Endothelial cell of umbilical vein (primary cell): ENCODE measurements at regions not wholly inside any gene's neighbourhood (a gene's known extent, or its start where the extent isn't known, plus 50 kb on each side); places are given as distances from the start of the nearest gene placed in this dataset.

Source experiments
- BruUV-seq: library from RNA; stranded (reverse); fragments of 400-500 nt; replicated peaks from 2 replicates; lab custom pipeline; 2021; lab: Mats Ljungman, UMichigan
- CTCF ChIA-PET: fragments of 300-600, 350-600 bp; sonication (Branson Sonifier 250); formaldehyde crosslinking; loops from one replicate; lab custom pipeline; 2021; ENCODE audit warnings: antibody characterized with exemption, inconsistent platforms; lab: Charles Lee
- POLR2A ChIA-PET: fragments of 300-600, 350-600 bp; sonication (Branson Sonifier 250); formaldehyde crosslinking; loops from one replicate; lab custom pipeline; 2021; ENCODE audit warnings: antibody characterized with exemption, inconsistent platforms; lab: Charles Lee
- DNase-seq: peaks from one replicate; pipeline ENCODE4 v3.0.0-alpha.2; 2011; ENCODE audit warnings: low read depth, low spot score
- FAIRE-seq: peaks from 2 replicates; lab custom pipeline; 2011; peaks lifted over from hg19 to GRCh38; lab: Jason Lieb, UNC
- H2AFZ ChIP-seq: 2 replicates; pipeline ENCODE4 v1.6.0; 2012; ENCODE audit warnings: low read depth, low read length, control low read depth, inconsistent platforms
- H3K27ac ChIP-seq: 2 replicates; pipeline ENCODE4 v1.5.1; 2011; ENCODE audit warnings: low read depth, mild to moderate bottlenecking, control low read depth, low read length, moderate library complexity; ENCODE audit not compliant: insufficient read depth
- H3K27me3 ChIP-seq, 2 experiments: 2 replicates each; pipeline versions ENCODE4 v1.6.0 to v1.6.1; 2011; ENCODE audit warnings: low read length in 2 of 2, mixed read lengths in 1 of 2; ENCODE audit not compliant: control insufficient read depth in 2 of 2, insufficient read depth in 2 of 2
- H3K36me3 ChIP-seq, 2 experiments: 2 replicates in 1 of 2; 3 replicates in 1 of 2; pipeline ENCODE4 v1.5.1; 2011; ENCODE audit warnings: low read length in 2 of 2, mild to moderate bottlenecking in 1 of 2, moderate library complexity in 1 of 2; ENCODE audit not compliant: control insufficient read depth in 2 of 2, insufficient read depth in 2 of 2; ENCODE audit errors: extremely low read depth in 1 of 2
- H3K4me1 ChIP-seq: 3 replicates; pipeline ENCODE4 v1.5.1; 2011; ENCODE audit warnings: mild to moderate bottlenecking, low read length; ENCODE audit not compliant: control insufficient read depth, insufficient read depth; ENCODE audit errors: extremely low read depth
- H3K4me2 ChIP-seq: 2 replicates; pipeline ENCODE4 v1.6.1; 2011; ENCODE audit warnings: low read length, control low read depth, mixed read lengths; ENCODE audit not compliant: insufficient read depth
- H3K4me3 ChIP-seq, 3 experiments: fragments of 200-600 bp in 1 of 3; sonication (generic), shearing (Covaris generic) in 1 of 3; replicated peaks in 1 of 3; 2 replicates each; pipeline ENCODE4 v1.5.1; 2011 to 2016; ENCODE audit warnings: control low read depth in 3 of 3, low read length in 3 of 3, mild to moderate bottlenecking in 2 of 3, inconsistent platforms in 1 of 3, low read depth in 1 of 3, moderate library complexity in 1 of 3; ENCODE audit not compliant: insufficient read depth in 1 of 3
- H3K79me2 ChIP-seq: 2 replicates; pipeline ENCODE4 v1.6.0; 2012; ENCODE audit warnings: low read length, inconsistent platforms; ENCODE audit not compliant: control insufficient read depth, insufficient read depth
- H3K9ac ChIP-seq: replicated peaks from 2 replicates; pipeline ENCODE3; 2011; ENCODE audit warnings: low read length, control low read depth; ENCODE audit not compliant: insufficient read depth; ENCODE audit errors: extremely low read depth
- H3K9me1 ChIP-seq: replicated peaks from 3 replicates; pipeline ENCODE4 v1.6.0; 2011; ENCODE audit warnings: mild to moderate bottlenecking, low read length; ENCODE audit not compliant: control insufficient read depth, insufficient read depth; ENCODE audit errors: extremely low read depth
- H3K9me3 ChIP-seq: replicated peaks from 2 replicates; pipeline ENCODE4 v1.5.1; 2012; ENCODE audit warnings: low read length, inconsistent platforms; ENCODE audit not compliant: control insufficient read depth, insufficient read depth
- H4K20me1 ChIP-seq: replicated peaks from 2 replicates; pipeline ENCODE3; 2011; ENCODE audit warnings: mild to moderate bottlenecking, low read length; ENCODE audit not compliant: control insufficient read depth, insufficient read depth; ENCODE audit errors: extremely low read depth
- EZH2 ChIP-seq: IDR thresholded peaks from 2 replicates; pipeline ENCODE4 v1.6.1; 2012; ENCODE audit warnings: borderline replicate concordance, low read depth, mild to moderate bottlenecking, moderate library complexity, low read length, inconsistent platforms; ENCODE audit not compliant: severe bottlenecking
- FOS ChIP-seq: IDR thresholded peaks from 2 replicates; pipeline ENCODE4 v1.6.1; 2011; ENCODE audit warnings: mild to moderate bottlenecking, low read length, moderate library complexity, borderline replicate concordance; ENCODE audit not compliant: insufficient read depth
- GATA2 ChIP-seq: IDR thresholded peaks from 2 replicates; pipeline ENCODE4 v1.7.0; 2011; ENCODE audit warnings: low read depth, mild to moderate bottlenecking, moderate library complexity, mixed read lengths, low read length; ENCODE audit not compliant: insufficient read length, insufficient read depth
- JUN ChIP-seq: IDR thresholded peaks from 2 replicates; pipeline ENCODE4 v1.6.1; 2011; ENCODE audit warnings: borderline replicate concordance, low read depth; ENCODE audit not compliant: insufficient read length, insufficient read depth
- MYC ChIP-seq: IDR thresholded peaks from one replicate; pipeline ENCODE4 v1.6.1; 2011; ENCODE audit warnings: mild to moderate bottlenecking, low read depth, low read length
- POLR2A ChIP-seq: IDR thresholded peaks from 2 replicates; pipeline ENCODE4 v1.6.1; 2012; ENCODE audit warnings: low read depth, mild to moderate bottlenecking, control low read depth, low read length
- POLR2AphosphoS5 ChIP-seq: IDR thresholded peaks from 2 replicates; pipeline ENCODE4 v1.6.1; 2012; ENCODE audit warnings: low read depth, mild to moderate bottlenecking, control low read depth, low read length, moderate library complexity; ENCODE audit not compliant: insufficient read depth
- dilution Hi-C: fragments of 300-500 bp; cut with MboI; formaldehyde crosslinking; loops from one replicate; pipeline ENCODE4 v1.15.0; 2019; ENCODE audit warnings: low sequenced_read_pairs; ENCODE audit not compliant: extremely low pct_ligation_motif_present
- intact Hi-C: fragments of 100-400 bp; cut with micrococcal nuclease; formaldehyde crosslinking; loops from one replicate; pipeline ENCODE4 v1.10.0; 2022
- TF ChIP-seq, protein P1 (sequence below): IDR thresholded peaks from 2 replicates; pipeline ENCODE4 v1.6.1; 2011; ENCODE audit not compliant: insufficient read depth, insufficient read length
- TF ChIP-seq, protein P2 (sequence below), 2 donors: IDR thresholded peaks; 1 replicate in 1 of 2; 2 replicates in 1 of 2; pipeline ENCODE4 v1.5.1; 2011; ENCODE audit warnings: low read length in 2 of 2, mild to moderate bottlenecking in 2 of 2, moderate library complexity in 2 of 2, control low read depth in 1 of 2, inconsistent platforms in 1 of 2, low read depth in 1 of 2; ENCODE audit not compliant: insufficient read depth in 1 of 2; ENCODE audit errors: extremely low read depth in 1 of 2

DNA sequence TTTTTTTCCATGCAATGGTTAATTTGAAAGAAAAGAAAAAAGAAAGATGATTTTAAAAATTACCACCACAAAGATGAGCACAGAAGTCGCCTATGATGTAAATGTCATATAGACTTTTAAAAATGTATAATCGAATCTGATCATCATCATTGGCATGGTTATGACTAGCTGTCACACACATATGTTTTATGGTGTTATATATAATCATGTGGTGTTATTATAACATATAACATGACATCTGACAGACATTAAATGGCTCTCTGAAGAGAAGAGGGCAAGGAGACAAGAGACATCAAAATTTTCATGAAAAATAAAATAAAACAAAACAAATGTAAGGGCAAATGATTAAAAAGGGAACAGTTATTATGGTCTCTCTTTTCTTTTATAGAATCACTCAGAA, 217.5 kb downstream of the TMEM161B start:
- FAIRE-seq, result no peak
- dilution Hi-C loops, result no loop called here
- BruUV-seq, result no TSS peak

More for the DNA sequence above, 217.5 kb downstream of the TMEM161B start:
- TF ChIP-seq, protein P1, sequence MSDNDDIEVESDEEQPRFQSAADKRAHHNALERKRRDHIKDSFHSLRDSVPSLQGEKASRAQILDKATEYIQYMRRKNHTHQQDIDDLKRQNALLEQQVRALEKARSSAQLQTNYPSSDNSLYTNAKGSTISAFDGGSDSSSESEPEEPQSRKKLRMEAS, result no peak
- TF ChIP-seq POLR2AphosphoS5, result no peak
- no peak for TF ChIP-seq POLR2A
- no peak for TF ChIP-seq MYC
- TF ChIP-seq EZH2, result no peak
- no peak for TF ChIP-seq GATA2
- TF ChIP-seq, protein P2, sequence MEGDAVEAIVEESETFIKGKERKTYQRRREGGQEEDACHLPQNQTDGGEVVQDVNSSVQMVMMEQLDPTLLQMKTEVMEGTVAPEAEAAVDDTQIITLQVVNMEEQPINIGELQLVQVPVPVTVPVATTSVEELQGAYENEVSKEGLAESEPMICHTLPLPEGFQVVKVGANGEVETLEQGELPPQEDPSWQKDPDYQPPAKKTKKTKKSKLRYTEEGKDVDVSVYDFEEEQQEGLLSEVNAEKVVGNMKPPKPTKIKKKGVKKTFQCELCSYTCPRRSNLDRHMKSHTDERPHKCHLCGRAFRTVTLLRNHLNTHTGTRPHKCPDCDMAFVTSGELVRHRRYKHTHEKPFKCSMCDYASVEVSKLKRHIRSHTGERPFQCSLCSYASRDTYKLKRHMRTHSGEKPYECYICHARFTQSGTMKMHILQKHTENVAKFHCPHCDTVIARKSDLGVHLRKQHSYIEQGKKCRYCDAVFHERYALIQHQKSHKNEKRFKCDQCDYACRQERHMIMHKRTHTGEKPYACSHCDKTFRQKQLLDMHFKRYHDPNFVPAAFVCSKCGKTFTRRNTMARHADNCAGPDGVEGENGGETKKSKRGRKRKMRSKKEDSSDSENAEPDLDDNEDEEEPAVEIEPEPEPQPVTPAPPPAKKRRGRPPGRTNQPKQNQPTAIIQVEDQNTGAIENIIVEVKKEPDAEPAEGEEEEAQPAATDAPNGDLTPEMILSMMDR (IDR thresholded peaks at IDR 0.05; ENCODE audit: extremely low read depth in 1 of 2, insufficient read depth in 1 of 2, low read depth in 1 of 2, low read length in 2 of 2), result no peak
- TF ChIP-seq FOS, result no peak
- TF ChIP-seq JUN, result no peak
- ChIA-PET CTCF (no interaction called here), POLR2A (no interaction called here)
- H3K4me3 ChIP-seq, result no peak overlapping the region
- H3K4me1 ChIP-seq, result no peaks in the 10 kb centered on the region
- H3K27ac ChIP-seq, result no peak overlapping the region
- H3K79me2 ChIP-seq, result no peaks in the 10 kb centered on the region
- H2AFZ ChIP-seq, result no peak overlapping the region
- H3K4me2 ChIP-seq, result no peak overlapping the region
- no peaks in the 10 kb centered on the region for H3K9me1 ChIP-seq
- DNase-seq, result no peak
- H3K36me3 ChIP-seq, result no peaks in the 10 kb centered on the region
- H3K9me3 ChIP-seq, result no peaks in the 10 kb centered on the region
- H3K9ac ChIP-seq, result no peak overlapping the region
- H4K20me1 ChIP-seq, result no peaks in the 10 kb centered on the region
- no peaks in the 10 kb centered on the region for H3K27me3 ChIP-seq
- intact Hi-C loops, result no loop called here
